AG04450 (cell line): ENCODE measurements at regions not wholly inside any gene's neighbourhood (a gene's known extent, or its start where the extent isn't known, plus 50 kb on each side); places are given as distances from the start of the nearest gene placed in this dataset.

Experiments
- CTCF ChIA-PET: fragments of 300-600, 350-600 bp; formaldehyde crosslinking; extraction: SDS; loops from one replicate; lab custom pipeline; 2022; ENCODE audit warnings: antibody characterized with exemption, inconsistent platforms; lab: Charles Lee
- POLR2A ChIA-PET: fragments of 350-600 bp; formaldehyde crosslinking; extraction: SDS; loops from one replicate; lab custom pipeline; 2021; ENCODE audit warnings: antibody characterized with exemption, inconsistent platforms; lab: Yijun Ruan, JAX
- DNase-seq: peaks from one replicate; pipeline ENCODE4 v3.0.0-alpha.2; 2011; ENCODE audit warnings: low read depth, low spot score
- H3K27ac ChIP-seq: one replicate; pipeline ENCODE4 v1.5.1; 2012; ENCODE audit warnings: low read depth, low read length, control low read depth
- H3K27me3 ChIP-seq: one replicate; pipeline ENCODE4 v1.6.0; 2012; ENCODE audit warnings: low read length; ENCODE audit not compliant: control insufficient read depth, insufficient read depth
- H3K4me3 ChIP-seq: 2 replicates; pipeline ENCODE4 v1.5.1; 2011; ENCODE audit warnings: mild to moderate bottlenecking, low read depth, low read length, control low read depth
- H3K9me3 ChIP-seq: 2 replicates; pipeline ENCODE4 v1.5.1; 2012; ENCODE audit warnings: low read length; ENCODE audit not compliant: control insufficient read depth, insufficient read depth
- CTCF ChIP-seq: IDR thresholded peaks from 2 replicates; pipeline ENCODE4 v1.5.1; 2011; ENCODE audit warnings: low read depth, low read length, control low read depth, inconsistent platforms

DNA sequence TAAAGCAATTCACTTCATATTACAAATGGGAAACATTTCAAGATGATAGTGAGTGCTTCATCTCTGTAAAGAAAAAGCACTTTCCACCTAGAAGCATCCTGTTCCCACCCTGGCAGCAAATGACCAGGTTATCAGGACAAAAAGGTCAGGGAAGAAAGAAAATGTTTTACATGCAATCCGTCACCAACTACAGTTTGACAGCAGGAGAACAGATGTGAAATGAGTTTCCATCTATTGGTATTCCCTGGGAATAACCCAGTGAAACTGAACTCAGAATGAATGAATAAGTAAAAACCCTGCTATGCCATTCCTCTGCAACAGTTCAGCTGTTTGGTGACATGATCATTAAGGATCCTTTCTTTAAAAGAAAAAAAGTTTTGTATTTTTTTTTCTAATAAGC lies 67.6 kb downstream of the HTR1A start:
- CTCF ChIA-PET: no interaction called here
- Histone ChIP-seq H3K27ac (no peak overlapping the region), H3K9me3 (peaks cover 7% of the 10 kb centered on the region; the same call in 1 of the 2 replicates), H3K27me3 (no peaks in the 10 kb centered on the region), H3K4me3 (no peak overlapping the region)
- TF ChIP-seq CTCF: no peak
- DNase-seq: no peak
- POLR2A ChIA-PET: no interaction called here

- no peak overlapping the region for H3K27ac ChIP-seq
- no peak for TF ChIP-seq CTCF
- ChIA-PET POLR2A (no interaction called here), CTCF (no interaction called here)
- peaks cover 12% of the 10 kb centered on the region; the same call in 1 of the 2 replicates for H3K9me3 ChIP-seq
- no peaks in the 10 kb centered on the region for H3K27me3 ChIP-seq
- H3K4me3 ChIP-seq: no peak overlapping the region
- no peak for DNase-seq
Measured at GRCh38 chr5:63878788-63879187, 83.5 kb downstream of the HTR1A start.

DNA sequence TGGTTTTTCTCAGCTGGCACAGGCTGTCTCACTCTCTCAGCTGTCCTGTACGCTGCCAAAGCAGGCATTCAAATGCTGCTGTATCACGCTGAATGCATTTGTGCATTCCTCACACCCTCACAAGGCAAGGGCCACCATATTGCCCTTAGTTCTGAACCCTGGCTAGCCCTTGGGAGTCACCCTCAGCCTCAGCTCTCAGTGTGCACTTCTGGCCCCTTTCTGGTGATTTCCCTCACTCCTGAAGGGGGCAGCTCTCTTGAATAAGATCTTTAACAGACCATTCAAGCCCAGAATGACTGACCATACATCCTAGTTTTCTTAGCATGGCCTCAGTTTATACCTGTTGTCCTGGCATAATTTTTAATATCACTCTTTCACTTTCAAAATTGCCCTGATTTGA lies 84.3 kb downstream of the HTR1A start:
- CTCF ChIA-PET: interaction anchor here (0.6 kb wide), 1 partner anchor 916 kb away, joined by 4 read pairs; no protein-coding TSS in a partner anchor
- H3K27me3 ChIP-seq: no peaks in the 10 kb centered on the region

DNA sequence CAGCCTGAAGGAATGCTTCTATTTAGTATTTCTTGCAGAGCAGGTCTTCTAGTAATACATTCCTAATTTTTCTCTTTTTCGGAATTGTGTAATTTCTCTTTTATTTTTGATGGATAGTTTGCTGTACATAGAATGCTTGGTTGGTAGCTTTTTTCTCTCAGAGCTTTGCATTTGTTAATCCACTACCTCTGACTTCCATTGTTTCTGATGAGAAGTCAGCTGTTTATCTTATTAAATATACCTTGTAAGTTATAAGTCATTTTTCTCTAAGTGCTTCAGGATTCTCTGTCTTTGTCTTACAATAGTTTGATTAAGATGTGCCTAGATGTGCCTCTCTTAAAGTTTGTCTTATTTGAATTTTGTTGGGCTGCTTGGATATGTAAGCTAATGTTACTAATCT lies 101.9 kb downstream of the HTR1A start:
- ChIA-PET POLR2A (no interaction called here), CTCF (no interaction called here)
- TF ChIP-seq CTCF: no peak
- Histone ChIP-seq H3K9me3 (peaks cover 8% of the 10 kb centered on the region), H3K27ac (no peak overlapping the region), H3K4me3 (no peak overlapping the region), H3K27me3 (no peaks in the 10 kb centered on the region)
- no peak for DNase-seq

More for the DNA sequence above, 84.3 kb downstream of the HTR1A start:
- no peak overlapping the region for H3K4me3 ChIP-seq
- no peak for TF ChIP-seq CTCF
- POLR2A ChIA-PET: no interaction called here
- no peak for DNase-seq
- H3K27ac ChIP-seq: no peak overlapping the region
- peaks cover 12% of the 10 kb centered on the region; the same call in 1 of the 2 replicates for H3K9me3 ChIP-seq

DNA sequence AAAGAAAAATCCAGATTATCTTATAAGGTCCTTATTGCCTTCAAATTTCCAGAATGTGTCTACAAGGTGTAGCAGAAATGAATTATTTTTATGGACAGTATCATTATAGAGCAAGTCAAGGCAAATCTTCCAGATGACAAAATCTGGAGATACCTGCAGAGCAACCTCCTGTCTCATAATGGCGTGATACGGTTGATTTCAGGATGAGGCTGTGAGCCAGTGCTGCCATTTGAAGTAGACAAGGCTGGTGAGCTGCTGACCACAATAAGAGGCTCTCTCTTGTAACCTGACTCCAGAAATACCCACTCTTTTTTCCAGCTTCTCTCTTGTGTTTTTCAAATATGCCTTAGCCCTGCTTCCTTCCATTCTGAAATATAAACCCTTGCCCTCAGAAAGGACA lies 108.2 kb downstream of the HTR1A start:
- TF ChIP-seq CTCF: no peak
- CTCF ChIA-PET: no interaction called here
- H3K4me3 ChIP-seq: no peak overlapping the region

More for the DNA sequence above, 108.2 kb downstream of the HTR1A start:
- H3K27ac ChIP-seq: no peak overlapping the region
- H3K27me3 ChIP-seq: no peaks in the 10 kb centered on the region
- peaks cover 4% of the 10 kb centered on the region for H3K9me3 ChIP-seq
- POLR2A ChIA-PET: no interaction called here
- DNase-seq: no peak
